K562 (cell line): ENCODE measurements at regions not wholly inside any gene's neighbourhood (a gene's known extent, or its start where the extent isn't known, plus 50 kb on each side); places are given as distances from the start of the nearest gene placed in this dataset.

Source experiments
- ATAC-seq: fragments of 200-7000 bp; cut with Tn5 transposase; 3 replicates; pipeline ENCODE4 v1.9.1; 2020; ENCODE audit warnings: moderate library complexity
- BruUV-seq: library from RNA; stranded (reverse); fragments of 400-500 nt; replicated peaks from 2 replicates; lab custom pipeline; 2021; lab: Mats Ljungman, UMichigan
- CTCF ChIA-PET: fragments of 300-600 bp; formaldehyde crosslinking; extraction: SDS; loops from one replicate; lab custom pipeline; 2021; ENCODE audit warnings: low intra/inter-chr PET ratio; lab: Yijun Ruan, JAX
- POLR2A ChIA-PET: fragments of 300-600, 350-650 bp; sonication (Branson Sonifier 250); formaldehyde crosslinking; extraction: SDS; loops from one replicate; lab custom pipeline; 2021; ENCODE audit warnings: antibody characterized with exemption, inconsistent platforms; lab: Yijun Ruan, JAX
- DNase-seq, 4 experiments: peaks; one replicate each; pipeline versions ENCODE4 v3.0.0 to v3.0.0-alpha.2; 2011 to 2018; ENCODE audit warnings: low spot score in 3 of 4, mixed read lengths in 3 of 4; ENCODE audit errors: extremely low read depth in 1 of 4
- FAIRE-seq: peaks from 2 replicates; lab custom pipeline; 2011; peaks lifted over from hg19 to GRCh38; lab: Jason Lieb, UNC
- H2AFZ ChIP-seq: 2 replicates; pipeline ENCODE4 v1.6.0; 2011; ENCODE audit warnings: low read depth, low read length, control low read depth, inconsistent platforms
- H3K27ac ChIP-seq: fragments of 200-600 bp; 3 replicates; pipeline ENCODE4 v1.8.0; 2011; ENCODE audit warnings: low read depth, mild to moderate bottlenecking, control low read depth, inconsistent platforms, low read length, moderate library complexity, mixed read lengths; ENCODE audit errors: extremely low read depth
- H3K27me3 ChIP-seq, 2 experiments: fragments of 300-600 bp in 1 of 2; 2 replicates in 1 of 2; 3 replicates in 1 of 2; pipeline versions ENCODE4 v1.6.0 to v1.8.0; 2011; ENCODE audit warnings: inconsistent platforms in 2 of 2, low read length in 2 of 2, mild to moderate bottlenecking in 1 of 2, mixed read lengths in 1 of 2, moderate library complexity in 1 of 2; ENCODE audit not compliant: control insufficient read depth in 2 of 2, insufficient read depth in 2 of 2
- H3K36me3 ChIP-seq: fragments of 300-600 bp; 3 replicates; pipeline ENCODE4 v1.8.0; 2011; ENCODE audit warnings: mild to moderate bottlenecking, low read length, inconsistent platforms; ENCODE audit not compliant: control insufficient read depth, insufficient read depth
- H3K4me1 ChIP-seq, 2 experiments: fragments of 200-600 bp in 1 of 2; replicated peaks in 1 of 2; 2 replicates in 1 of 2; 3 replicates in 1 of 2; pipeline versions ENCODE4 v1.5.1 to v1.8.0; 2011; ENCODE audit warnings: inconsistent platforms in 2 of 2, low read length in 2 of 2, mild to moderate bottlenecking in 1 of 2, mixed read lengths in 1 of 2, moderate library complexity in 1 of 2; ENCODE audit not compliant: control insufficient read depth in 2 of 2, insufficient read depth in 2 of 2
- H3K4me2 ChIP-seq: 2 replicates; pipeline ENCODE4 v1.6.1; 2011; ENCODE audit warnings: low read length, control low read depth, inconsistent platforms, mixed read lengths; ENCODE audit not compliant: insufficient read depth
- H3K4me3 ChIP-seq: fragments of 200-600 bp; sonication (generic), shearing (Covaris generic); 2 replicates; pipeline ENCODE4 v1.5.1; 2016; ENCODE audit warnings: control low read depth, inconsistent platforms
- H3K79me2 ChIP-seq: fragments of 200-600 bp; 3 replicates; pipeline ENCODE4 v1.8.0; 2011; ENCODE audit warnings: low read length, inconsistent platforms; ENCODE audit not compliant: control insufficient read depth, insufficient read depth
- H3K9ac ChIP-seq, 2 experiments: 2 replicates each; pipeline versions ENCODE4 v1.6.0 to v1.6.1; 2011; ENCODE audit warnings: low read depth in 2 of 2, low read length in 2 of 2, control low read depth in 1 of 2, inconsistent platforms in 1 of 2, mild to moderate bottlenecking in 1 of 2, mixed read lengths in 1 of 2; ENCODE audit not compliant: insufficient read depth in 1 of 2
- H3K9me1 ChIP-seq: one replicate; pipeline ENCODE4 v1.6.0; 2011; ENCODE audit warnings: inconsistent platforms, mild to moderate bottlenecking, low read length, moderate library complexity; ENCODE audit not compliant: control insufficient read depth, insufficient read depth
- H3K9me3 ChIP-seq: replicated peaks from 2 replicates; pipeline ENCODE4 v1.5.1; 2011; ENCODE audit warnings: low read depth, low read length, inconsistent platforms; ENCODE audit not compliant: control insufficient read depth, insufficient read depth
- H4K20me1 ChIP-seq: replicated peaks from 2 replicates; pipeline ENCODE4 v1.6.1; 2011; ENCODE audit warnings: low read length, inconsistent platforms, mixed read lengths; ENCODE audit not compliant: control insufficient read depth, insufficient read depth
- AFF1 ChIP-seq, 2 experiments: fragments of 450-650 bp; IDR thresholded peaks; 2 replicates each; pipeline ENCODE4 v1.6.1; 2018; ENCODE audit warnings: mild to moderate bottlenecking in 2 of 2, low read depth in 1 of 2; ENCODE audit not compliant: partially characterized antibody in 2 of 2
- BRCA1 ChIP-seq, 2 experiments: fragments of 450-650 bp in 1 of 2; sonication (generic) in 1 of 2; formaldehyde crosslinking in 1 of 2; IDR thresholded peaks; 2 replicates each; pipeline versions ENCODE4 v1.5.0 to v1.6.1; 2017 to 2020; ENCODE audit warnings: mild to moderate bottlenecking in 1 of 2, missing genetic modification reagents in 1 of 2
- ELF4 ChIP-seq: fragments of 450-650 bp; formaldehyde crosslinking; IDR thresholded peaks from 2 replicates; pipeline ENCODE4 v1.4.0; 2022; ENCODE audit warnings: missing genetic modification characterization
- ILK ChIP-seq: fragments of 450-650 bp; IDR thresholded peaks from 2 replicates; pipeline ENCODE4 v1.6.1; 2016; ENCODE audit warnings: missing genetic modification characterization, low read depth, mild to moderate bottlenecking, missing compliant biosample characterization, moderate library complexity, borderline replicate concordance
- LCOR ChIP-seq: sonication (generic); formaldehyde crosslinking; IDR thresholded peaks from 2 replicates; pipeline ENCODE4 v1.8.0; 2022; ENCODE audit warnings: mild to moderate bottlenecking, missing genetic modification reagents
- NCOA4 ChIP-seq: fragments of 450-650 bp; IDR thresholded peaks from 2 replicates; pipeline ENCODE4 v1.6.1; 2018; ENCODE audit warnings: mild to moderate bottlenecking; ENCODE audit not compliant: partially characterized antibody
- PHB2 ChIP-seq: fragments of 450-650 bp; IDR thresholded peaks from 2 replicates; pipeline ENCODE4 v1.6.1; 2017; ENCODE audit warnings: low read depth
- POLR2AphosphoS2 ChIP-seq: IDR thresholded peaks from 2 replicates; pipeline ENCODE4 v1.6.1; 2012; ENCODE audit warnings: low read length, improper control_type of control experiment
- RBM14 ChIP-seq: fragments of 200-400 bp; formaldehyde crosslinking; IDR thresholded peaks from 2 replicates; pipeline ENCODE4 v1.6.1; 2018; ENCODE audit warnings: low read depth, mild to moderate bottlenecking, low read length, moderate library complexity, borderline replicate concordance; ENCODE audit not compliant: insufficient read depth
- SAFB2 ChIP-seq: fragments of 200-400 bp; formaldehyde crosslinking; IDR thresholded peaks from 2 replicates; pipeline ENCODE4 v1.6.1; 2018; ENCODE audit warnings: borderline replicate concordance, low read length, low read depth, moderate library complexity; ENCODE audit not compliant: severe bottlenecking
- SFPQ ChIP-seq: fragments of 200-400 bp; formaldehyde crosslinking; IDR thresholded peaks from 2 replicates; pipeline ENCODE4 v1.6.1; 2017; ENCODE audit warnings: mild to moderate bottlenecking, low read depth, low read length, moderate library complexity
- SMC3 ChIP-seq: conservative IDR thresholded peaks from 2 replicates; pipeline ENCODE4 v1.6.1; 2011; ENCODE audit warnings: low read depth, low read length, improper control_type of control experiment; ENCODE audit not compliant: insufficient read depth
- TAF7 ChIP-seq: fragments of 450-650 bp; IDR thresholded peaks from 2 replicates; pipeline ENCODE4 v1.6.1; 2016; ENCODE audit warnings: missing genetic modification characterization, missing compliant biosample characterization
- TFAP4 ChIP-seq: sonication (generic); formaldehyde crosslinking; IDR thresholded peaks from 2 replicates; pipeline ENCODE4 v1.8.0; 2022; ENCODE audit warnings: missing genetic modification reagents, mild to moderate bottlenecking, moderate library complexity, borderline replicate concordance
- ZNF253 ChIP-seq: fragments of 250-450 bp; sonication (Bioruptor Pico); conservative IDR thresholded peaks from 2 replicates; pipeline ENCODE4 v1.6.1; 2021; ENCODE audit warnings: mild to moderate bottlenecking
- ZNF57 ChIP-seq: fragments of 450-650 bp; formaldehyde crosslinking; IDR thresholded peaks from 2 replicates; pipeline ENCODE4 v1.4.0; 2020; ENCODE audit warnings: mild to moderate bottlenecking, moderate library complexity
- ZNF707 ChIP-seq: fragments of 250-450 bp; sonication (Bioruptor Pico); conservative IDR thresholded peaks from 2 replicates; pipeline ENCODE4 v1.8.0; 2022; ENCODE audit warnings: inconsistent platforms, mild to moderate bottlenecking, moderate library complexity
- WGBS: fragments of 100-300 bp; shearing (Covaris generic); methylation state at CpG from one replicate; pipeline ENCODE4 v1.1.6; 2016; ENCODE audit warnings: low coverage, mixed read lengths; ENCODE audit not compliant: insufficient coverage; ENCODE audit errors: missing lambda C conversion rate; 5-methylcytosine and 5-hydroxymethylcytosine counted together
- in situ Hi-C: fragments of 300-500 bp; cut with MboI; formaldehyde crosslinking; loops from 4 replicates; pipeline ENCODE4 v1.15.0; 2018; ENCODE audit warnings: inconsistent platforms, mixed read lengths
- intact Hi-C: fragments of 100-400 bp; cut with micrococcal nuclease; formaldehyde crosslinking; loops from 2 replicates; pipeline ENCODE4 v1.14.2; 2022

GRCh38 chr11:42762348-42762747 is 549.4 kb upstream of the API5 start:
- TF ChIP-seq ELF4 (CRISPR knock-in tag): no peak
- TF ChIP-seq TAF7: no peak
- TF ChIP-seq SMC3: no peak
- no peak for TF ChIP-seq SAFB2
- no peak for TF ChIP-seq ILK (tag)
- TF ChIP-seq LCOR (CRISPR knock-in tag): no peak
- TF ChIP-seq SFPQ: no peak
- no peak for TF ChIP-seq RBM14
- TF ChIP-seq NCOA4: no peak
- no peak for TF ChIP-seq PHB2
- no peak for TF ChIP-seq ZNF57 (CRISPR knock-in tag)
- no peak for TF ChIP-seq POLR2AphosphoS2
- TF ChIP-seq ZNF707 (CRISPR knock-in tag): no peak
- TF ChIP-seq TFAP4: no peak
- TF ChIP-seq BRCA1 (IDR thresholded peaks at IDR 0.05): no peak
- no peak for TF ChIP-seq BRCA1 (CRISPR knock-in tag; IDR thresholded peaks at IDR 0.05)
- no peak for TF ChIP-seq AFF1 (IDR thresholded peaks at IDR 0.05; ENCODE audit: low read depth in 1 of 2, partially characterized antibody in 2 of 2)
- TF ChIP-seq ZNF253: no peak
- H4K20me1 ChIP-seq: no peaks in the 10 kb centered on the region
- in situ Hi-C loops: no loop called here
- H3K27me3 ChIP-seq: no peaks in the 10 kb centered on the region
- no peak overlapping the region for H3K4me2 ChIP-seq
- H3K27ac ChIP-seq: no peak overlapping the region
- FAIRE-seq: no peak
- H3K4me3 ChIP-seq: no peak overlapping the region
- no TSS peak for BruUV-seq
- no peaks in the 10 kb centered on the region for H3K9me3 ChIP-seq
- CTCF ChIA-PET: no interaction called here
- no peak for ATAC-seq
- intact Hi-C loops: no loop called here
- no peaks in the 10 kb centered on the region for H3K36me3 ChIP-seq
- POLR2A ChIA-PET: no interaction called here
- no peak overlapping the region for H3K9ac ChIP-seq
- WGBS: 0% methylated on average over 1 of the region's 1 CpG
- H3K79me2 ChIP-seq: no peaks in the 10 kb centered on the region
- DNase-seq: no peak
- no peak overlapping the region for H2AFZ ChIP-seq
- no peaks in the 10 kb centered on the region for H3K4me1 ChIP-seq
- no peaks in the 10 kb centered on the region for H3K9me1 ChIP-seq
